ENCODE measurements at regions not wholly inside any gene's neighbourhood (a gene's known extent, or its start where the extent isn't known, plus 50 kb on each side); places are given as distances from the start of the nearest gene placed in this dataset.

DNA sequence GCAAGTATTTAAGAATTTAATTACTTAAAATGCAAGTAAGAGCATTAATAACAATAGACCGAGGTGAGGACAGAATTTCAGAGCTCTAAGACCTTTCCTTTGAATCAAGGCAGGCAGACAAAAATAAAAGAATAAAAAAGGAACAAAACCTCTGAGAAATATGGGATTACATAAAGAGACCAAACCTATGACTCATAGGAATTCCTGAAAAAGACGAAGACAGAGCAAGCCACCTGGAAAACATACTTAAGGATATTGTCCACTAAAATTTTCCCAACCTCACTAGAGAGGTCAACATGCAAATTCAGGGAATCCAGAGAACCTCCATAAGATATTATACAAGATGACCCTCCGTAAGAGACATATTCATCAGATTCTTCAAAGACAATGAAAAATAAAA, 325.1 kb downstream of the AEBP2 start (continued):
- no peak for TF ChIP-seq FOSL1 (IDR thresholded peaks at IDR 0.05; ENCODE audit: low read depth)
- no peak for TF ChIP-seq POLR2AphosphoS5 (IDR thresholded peaks at IDR 0.05; ENCODE audit: low read depth, low read length)
- TF ChIP-seq, protein P1, sequence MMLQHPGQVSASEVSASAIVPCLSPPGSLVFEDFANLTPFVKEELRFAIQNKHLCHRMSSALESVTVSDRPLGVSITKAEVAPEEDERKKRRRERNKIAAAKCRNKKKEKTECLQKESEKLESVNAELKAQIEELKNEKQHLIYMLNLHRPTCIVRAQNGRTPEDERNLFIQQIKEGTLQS (IDR thresholded peaks at IDR 0.05): no peak
- TF ChIP-seq POLR2A (IDR thresholded peaks at IDR 0.05; ENCODE audit: borderline replicate concordance, extremely low read depth, insufficient read depth, insufficient read length): no peak

DNA sequence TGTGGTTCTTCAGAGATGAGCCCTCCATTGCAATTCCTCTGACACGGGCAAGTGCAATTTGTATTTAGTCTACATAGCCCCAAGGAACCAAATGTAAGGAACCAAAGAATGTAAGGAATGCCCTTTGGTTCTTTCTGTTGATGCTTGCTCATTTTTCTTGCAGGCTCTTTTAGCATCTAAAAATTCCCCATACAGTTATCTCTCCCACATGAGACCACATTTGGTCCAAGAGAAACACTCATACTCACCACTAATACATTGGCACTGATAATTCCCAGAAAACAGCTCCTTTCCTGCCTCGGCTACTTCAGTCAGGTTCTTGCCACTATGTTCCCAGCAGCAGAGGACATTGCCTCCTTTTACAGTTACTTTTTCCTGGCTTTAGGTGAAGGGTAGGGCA, 332.6 kb downstream of the AEBP2 start:
- H3K36me3 ChIP-seq (ENCODE audit: control insufficient read depth in 1 of 2, insufficient read depth in 2 of 2, low read length in 2 of 2): no peaks in the 10 kb centered on the region
- ChIA-PET RAD21 (ENCODE audit: low non-redundant PET in 1 of 2, low total read pairs in 2 of 2, uncharacterized antibody in 2 of 2, unreplicated experiment in 2 of 2) (no interaction called here), CTCF (no interaction called here), POLR2A (no interaction called here)
- H3K9me2 ChIP-seq (ENCODE audit: insufficient read depth): no peaks in the 10 kb centered on the region
- BruUV-seq (replicated peaks): no TSS peak
- no peaks in the 10 kb centered on the region for H3K4me1 ChIP-seq (ENCODE audit: control insufficient read depth in 1 of 2, insufficient read depth in 2 of 2, low read length in 2 of 2)
- no peak overlapping the region for H2AFZ ChIP-seq (ENCODE audit: low read depth, low read length, poor library complexity, severe bottlenecking)
- H3K4me3 ChIP-seq (replicated peaks in 1 of 2; ENCODE audit: low read depth in 1 of 2, low read length in 2 of 2): no peak overlapping the region
- intact Hi-C loops (cut with micrococcal nuclease): no loop called here
- no peak overlapping the region for H3K27ac ChIP-seq (ENCODE audit: low read depth, low read length)
- H3K4me2 ChIP-seq (ENCODE audit: low read length): no peak overlapping the region
- no peaks in the 10 kb centered on the region for H3K9me3 ChIP-seq (ENCODE audit: control insufficient read depth in 1 of 2, insufficient read depth in 1 of 2, low read depth in 1 of 2, low read length in 2 of 2)
- ATAC-seq: no peak
- H3K9ac ChIP-seq (ENCODE audit: low read length): no peak overlapping the region
- no peaks in the 10 kb centered on the region for H4K20me1 ChIP-seq (ENCODE audit: insufficient read depth)
- H3K79me2 ChIP-seq (ENCODE audit: insufficient read depth, low read length): no peaks in the 10 kb centered on the region
- no peaks in the 10 kb centered on the region for H3K27me3 ChIP-seq (ENCODE audit: insufficient read depth, low read length)
- DNase-seq (ENCODE audit: low read depth, low spot score): no peak
- TF ChIP-seq SIN3A (IDR thresholded peaks at IDR 0.05; ENCODE audit: low read depth) (no peak), JUND (IDR thresholded peaks at IDR 0.05) (no peak), FOSL1 (IDR thresholded peaks at IDR 0.05; ENCODE audit: low read depth) (no peak), POLR2A (IDR thresholded peaks at IDR 0.05; ENCODE audit: borderline replicate concordance, extremely low read depth, insufficient read depth, insufficient read length) (no peak), YY1 (IDR thresholded peaks at IDR 0.05; ENCODE audit: extremely low read depth, insufficient replicate concordance, low read depth, low read length) (no peak), TCF7L2 (IDR thresholded peaks at IDR 0.05; ENCODE audit: borderline replicate concordance, extremely low read depth, insufficient read depth, insufficient read length) (no peak), EZH2phosphoT487 (IDR thresholded peaks at IDR 0.05; ENCODE audit: borderline replicate concordance) (no peak), RAD21 (IDR thresholded peaks at IDR 0.05; ENCODE audit: low read depth) (no peak), POLR2AphosphoS5 (IDR thresholded peaks at IDR 0.05; ENCODE audit: low read depth, low read length) (no peak), ZFX (IDR thresholded peaks at IDR 0.05) (no peak), CBX3 (IDR thresholded peaks at IDR 0.05; ENCODE audit: low read depth) (no peak), ZNF274 (IDR thresholded peaks at IDR 0.05; ENCODE audit: low read depth, low read length) (no peak)
- TF ChIP-seq, protein P2, sequence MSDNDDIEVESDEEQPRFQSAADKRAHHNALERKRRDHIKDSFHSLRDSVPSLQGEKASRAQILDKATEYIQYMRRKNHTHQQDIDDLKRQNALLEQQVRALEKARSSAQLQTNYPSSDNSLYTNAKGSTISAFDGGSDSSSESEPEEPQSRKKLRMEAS (IDR thresholded peaks at IDR 0.05): no peak
- TF ChIP-seq, protein P1 (IDR thresholded peaks at IDR 0.05): no peak
- TF ChIP-seq, protein P3, sequence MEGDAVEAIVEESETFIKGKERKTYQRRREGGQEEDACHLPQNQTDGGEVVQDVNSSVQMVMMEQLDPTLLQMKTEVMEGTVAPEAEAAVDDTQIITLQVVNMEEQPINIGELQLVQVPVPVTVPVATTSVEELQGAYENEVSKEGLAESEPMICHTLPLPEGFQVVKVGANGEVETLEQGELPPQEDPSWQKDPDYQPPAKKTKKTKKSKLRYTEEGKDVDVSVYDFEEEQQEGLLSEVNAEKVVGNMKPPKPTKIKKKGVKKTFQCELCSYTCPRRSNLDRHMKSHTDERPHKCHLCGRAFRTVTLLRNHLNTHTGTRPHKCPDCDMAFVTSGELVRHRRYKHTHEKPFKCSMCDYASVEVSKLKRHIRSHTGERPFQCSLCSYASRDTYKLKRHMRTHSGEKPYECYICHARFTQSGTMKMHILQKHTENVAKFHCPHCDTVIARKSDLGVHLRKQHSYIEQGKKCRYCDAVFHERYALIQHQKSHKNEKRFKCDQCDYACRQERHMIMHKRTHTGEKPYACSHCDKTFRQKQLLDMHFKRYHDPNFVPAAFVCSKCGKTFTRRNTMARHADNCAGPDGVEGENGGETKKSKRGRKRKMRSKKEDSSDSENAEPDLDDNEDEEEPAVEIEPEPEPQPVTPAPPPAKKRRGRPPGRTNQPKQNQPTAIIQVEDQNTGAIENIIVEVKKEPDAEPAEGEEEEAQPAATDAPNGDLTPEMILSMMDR (IDR thresholded peaks at IDR 0.05 in 2 of 3, conservative IDR thresholded peaks at IDR 0.05 in 1 of 3; ENCODE audit: borderline replicate concordance in 1 of 3, insufficient read depth in 1 of 3, low read depth in 2 of 3, low read length in 2 of 3): no peak
- TF ChIP-seq, protein P4, sequence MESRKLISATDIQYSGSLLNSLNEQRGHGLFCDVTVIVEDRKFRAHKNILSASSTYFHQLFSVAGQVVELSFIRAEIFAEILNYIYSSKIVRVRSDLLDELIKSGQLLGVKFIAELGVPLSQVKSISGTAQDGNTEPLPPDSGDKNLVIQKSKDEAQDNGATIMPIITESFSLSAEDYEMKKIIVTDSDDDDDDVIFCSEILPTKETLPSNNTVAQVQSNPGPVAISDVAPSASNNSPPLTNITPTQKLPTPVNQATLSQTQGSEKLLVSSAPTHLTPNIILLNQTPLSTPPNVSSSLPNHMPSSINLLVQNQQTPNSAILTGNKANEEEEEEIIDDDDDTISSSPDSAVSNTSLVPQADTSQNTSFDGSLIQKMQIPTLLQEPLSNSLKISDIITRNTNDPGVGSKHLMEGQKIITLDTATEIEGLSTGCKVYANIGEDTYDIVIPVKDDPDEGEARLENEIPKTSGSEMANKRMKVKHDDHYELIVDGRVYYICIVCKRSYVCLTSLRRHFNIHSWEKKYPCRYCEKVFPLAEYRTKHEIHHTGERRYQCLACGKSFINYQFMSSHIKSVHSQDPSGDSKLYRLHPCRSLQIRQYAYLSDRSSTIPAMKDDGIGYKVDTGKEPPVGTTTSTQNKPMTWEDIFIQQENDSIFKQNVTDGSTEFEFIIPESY (IDR thresholded peaks at IDR 0.05; ENCODE audit: extremely low read depth, insufficient replicate concordance, low read length): no peak
- TF ChIP-seq, protein P5, sequence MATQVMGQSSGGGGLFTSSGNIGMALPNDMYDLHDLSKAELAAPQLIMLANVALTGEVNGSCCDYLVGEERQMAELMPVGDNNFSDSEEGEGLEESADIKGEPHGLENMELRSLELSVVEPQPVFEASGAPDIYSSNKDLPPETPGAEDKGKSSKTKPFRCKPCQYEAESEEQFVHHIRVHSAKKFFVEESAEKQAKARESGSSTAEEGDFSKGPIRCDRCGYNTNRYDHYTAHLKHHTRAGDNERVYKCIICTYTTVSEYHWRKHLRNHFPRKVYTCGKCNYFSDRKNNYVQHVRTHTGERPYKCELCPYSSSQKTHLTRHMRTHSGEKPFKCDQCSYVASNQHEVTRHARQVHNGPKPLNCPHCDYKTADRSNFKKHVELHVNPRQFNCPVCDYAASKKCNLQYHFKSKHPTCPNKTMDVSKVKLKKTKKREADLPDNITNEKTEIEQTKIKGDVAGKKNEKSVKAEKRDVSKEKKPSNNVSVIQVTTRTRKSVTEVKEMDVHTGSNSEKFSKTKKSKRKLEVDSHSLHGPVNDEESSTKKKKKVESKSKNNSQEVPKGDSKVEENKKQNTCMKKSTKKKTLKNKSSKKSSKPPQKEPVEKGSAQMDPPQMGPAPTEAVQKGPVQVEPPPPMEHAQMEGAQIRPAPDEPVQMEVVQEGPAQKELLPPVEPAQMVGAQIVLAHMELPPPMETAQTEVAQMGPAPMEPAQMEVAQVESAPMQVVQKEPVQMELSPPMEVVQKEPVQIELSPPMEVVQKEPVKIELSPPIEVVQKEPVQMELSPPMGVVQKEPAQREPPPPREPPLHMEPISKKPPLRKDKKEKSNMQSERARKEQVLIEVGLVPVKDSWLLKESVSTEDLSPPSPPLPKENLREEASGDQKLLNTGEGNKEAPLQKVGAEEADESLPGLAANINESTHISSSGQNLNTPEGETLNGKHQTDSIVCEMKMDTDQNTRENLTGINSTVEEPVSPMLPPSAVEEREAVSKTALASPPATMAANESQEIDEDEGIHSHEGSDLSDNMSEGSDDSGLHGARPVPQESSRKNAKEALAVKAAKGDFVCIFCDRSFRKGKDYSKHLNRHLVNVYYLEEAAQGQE (IDR thresholded peaks at IDR 0.05; ENCODE audit: low read depth): no peak
